Astrocyte (in vitro differentiated cells and primary cell): ENCODE measurements at regions not wholly inside any gene's neighbourhood (a gene's known extent, or its start where the extent isn't known, plus 50 kb on each side); places are given as distances from the start of the nearest gene placed in this dataset.

Experiments used
- EZH2 ChIP-seq: IDR thresholded peaks from 2 replicates; pipeline ENCODE4 v1.6.1; 2012; ENCODE audit warnings: mild to moderate bottlenecking, low read length, inconsistent platforms; ENCODE audit not compliant: insufficient read depth
- TF ChIP-seq, protein P1 (sequence below): IDR thresholded peaks from 2 replicates; pipeline ENCODE4 v1.5.1; 2011; ENCODE audit warnings: low read depth, mild to moderate bottlenecking, inconsistent platforms, low read length, moderate library complexity; ENCODE audit not compliant: insufficient read depth

DNA sequence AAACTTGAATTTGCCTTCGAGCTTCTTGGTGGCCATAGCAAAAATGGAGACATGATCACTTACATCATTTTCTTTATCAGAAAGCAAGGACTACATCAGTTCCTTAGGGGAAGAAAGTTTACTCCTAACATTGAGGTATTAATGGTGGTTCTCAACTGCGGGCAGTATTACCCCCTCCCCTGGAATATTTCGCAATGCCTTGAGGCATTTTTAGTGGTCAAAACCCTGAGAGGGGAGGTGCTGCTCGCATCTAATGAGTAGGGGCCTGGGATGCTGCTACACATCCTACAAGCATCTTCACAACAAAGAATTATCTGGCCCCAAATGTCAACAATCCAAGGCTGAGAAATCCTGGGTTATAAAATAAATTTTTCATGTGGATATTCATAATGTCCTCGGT, 222.2 kb upstream of the TSHZ2 start:
- TF ChIP-seq, protein P1, sequence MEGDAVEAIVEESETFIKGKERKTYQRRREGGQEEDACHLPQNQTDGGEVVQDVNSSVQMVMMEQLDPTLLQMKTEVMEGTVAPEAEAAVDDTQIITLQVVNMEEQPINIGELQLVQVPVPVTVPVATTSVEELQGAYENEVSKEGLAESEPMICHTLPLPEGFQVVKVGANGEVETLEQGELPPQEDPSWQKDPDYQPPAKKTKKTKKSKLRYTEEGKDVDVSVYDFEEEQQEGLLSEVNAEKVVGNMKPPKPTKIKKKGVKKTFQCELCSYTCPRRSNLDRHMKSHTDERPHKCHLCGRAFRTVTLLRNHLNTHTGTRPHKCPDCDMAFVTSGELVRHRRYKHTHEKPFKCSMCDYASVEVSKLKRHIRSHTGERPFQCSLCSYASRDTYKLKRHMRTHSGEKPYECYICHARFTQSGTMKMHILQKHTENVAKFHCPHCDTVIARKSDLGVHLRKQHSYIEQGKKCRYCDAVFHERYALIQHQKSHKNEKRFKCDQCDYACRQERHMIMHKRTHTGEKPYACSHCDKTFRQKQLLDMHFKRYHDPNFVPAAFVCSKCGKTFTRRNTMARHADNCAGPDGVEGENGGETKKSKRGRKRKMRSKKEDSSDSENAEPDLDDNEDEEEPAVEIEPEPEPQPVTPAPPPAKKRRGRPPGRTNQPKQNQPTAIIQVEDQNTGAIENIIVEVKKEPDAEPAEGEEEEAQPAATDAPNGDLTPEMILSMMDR, result no peak
- TF ChIP-seq EZH2, result no peak
